Esophagus muscularis mucosa (tissue), 3 donors: ENCODE measurements at regions not wholly inside any gene's neighbourhood (a gene's known extent, or its start where the extent isn't known, plus 50 kb on each side); places are given as distances from the start of the nearest gene placed in this dataset.

Experiments
- CTCF ChIP-seq, 3 experiments: fragments of 200-600 bp in 2 of 3; fragments of 450-650 bp in 1 of 3; sonication (generic) in 2 of 3; IDR thresholded peaks; one replicate each; pipeline ENCODE4 v1.5.1; 2017 to 2019; ENCODE audit warnings: antibody characterized with exemption in 3 of 3, mild to moderate bottlenecking in 2 of 3, moderate library complexity in 1 of 3
- EP300 ChIP-seq: sonication (generic); formaldehyde crosslinking; IDR thresholded peaks from one replicate; pipeline ENCODE4 v1.6.1; 2017; ENCODE audit warnings: antibody characterized with exemption

- no peak for TF ChIP-seq CTCF (IDR thresholded peaks at IDR 0.05)
- no peak for TF ChIP-seq EP300
These were observed 153.2 kb upstream of the CNTNAP4 start for GRCh38 chr16:76123966-76124365.
